ENCODE measurements at regions not wholly inside any gene's neighbourhood (a gene's known extent, or its start where the extent isn't known, plus 50 kb on each side); places are given as distances from the start of the nearest gene placed in this dataset.

DNA sequence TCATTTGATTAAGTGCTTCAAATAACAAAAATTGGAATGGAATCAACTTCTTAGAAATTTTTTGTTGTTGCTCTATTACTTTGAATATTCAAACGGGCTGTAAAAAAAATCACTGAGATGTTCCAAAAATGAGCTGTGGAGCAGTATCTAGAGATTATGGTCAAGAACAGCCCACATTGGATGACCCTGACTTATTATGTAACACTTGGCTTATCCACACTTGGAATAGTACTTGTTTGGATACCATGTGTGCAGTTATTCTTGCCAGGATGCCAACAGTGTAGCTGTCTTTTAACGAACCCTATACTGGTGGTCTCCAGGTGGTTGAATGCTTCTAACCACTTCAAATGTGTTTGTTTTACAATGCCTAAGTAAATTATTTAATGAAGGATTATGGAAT is 64.9 kb upstream of the CAMK2D start:
- FAIRE-seq: no peak
- Histone ChIP-seq H3K36me3 (ENCODE audit: control insufficient read depth in 2 of 2, extremely low read depth in 1 of 2, insufficient read depth in 2 of 2, low read length in 2 of 2) (no peaks in the 10 kb centered on the region), H3K9me1 (ENCODE audit: control insufficient read depth, extremely low read depth, insufficient read depth, low read length) (peaks cover 2% of the 10 kb centered on the region), H3K27ac (ENCODE audit: control insufficient read depth, insufficient read depth, low read length) (no peak overlapping the region), H3K4me1 (ENCODE audit: control insufficient read depth, extremely low read depth, insufficient read depth, low read length) (peaks cover 10% of the 10 kb centered on the region), H3K9ac (ENCODE audit: control insufficient read depth, extremely low read depth, insufficient read depth, low read length) (no peak overlapping the region), H3K9me3 (ENCODE audit: control insufficient read depth, low read depth, low read length) (no peaks in the 10 kb centered on the region), H4K20me1 (ENCODE audit: control insufficient read depth, extremely low read depth, insufficient read depth, low read length) (no peaks in the 10 kb centered on the region), H3K4me2 (ENCODE audit: control insufficient read depth, extremely low read depth, insufficient read depth, low read depth, low read length) (no peak overlapping the region), H3K79me2 (ENCODE audit: control insufficient read depth, insufficient read depth, low read length) (no peaks in the 10 kb centered on the region), H2AFZ (ENCODE audit: control insufficient read depth, low read length) (no peak overlapping the region), H3K27me3 (ENCODE audit: control insufficient read depth, extremely low read depth, insufficient read depth, low read length) (no peaks in the 10 kb centered on the region), H3K4me3 (ENCODE audit: control insufficient read depth in 2 of 3, extremely low read depth in 1 of 3, insufficient read depth in 2 of 3, low read depth in 1 of 3, low read length in 3 of 3) (no peak overlapping the region)
- dilution Hi-C loops (cut with MboI; ENCODE audit: extremely low pct_ligation_motif_present, low sequenced_read_pairs): no loop called here
- DNase-seq (ENCODE audit: low read depth, low spot score): no peak
- TF ChIP-seq CTCF (optimal IDR thresholded peaks at IDR 0.05 in 1 of 3, IDR thresholded peaks at IDR 0.05 in 1 of 3, conservative IDR thresholded peaks at IDR 0.05 in 1 of 3; ENCODE audit: extremely low read depth in 1 of 3, insufficient read depth in 2 of 3, low read length in 3 of 3): no peak
- TF ChIP-seq EZH2 (IDR thresholded peaks at IDR 0.05; ENCODE audit: low read length): no peak

DNA sequence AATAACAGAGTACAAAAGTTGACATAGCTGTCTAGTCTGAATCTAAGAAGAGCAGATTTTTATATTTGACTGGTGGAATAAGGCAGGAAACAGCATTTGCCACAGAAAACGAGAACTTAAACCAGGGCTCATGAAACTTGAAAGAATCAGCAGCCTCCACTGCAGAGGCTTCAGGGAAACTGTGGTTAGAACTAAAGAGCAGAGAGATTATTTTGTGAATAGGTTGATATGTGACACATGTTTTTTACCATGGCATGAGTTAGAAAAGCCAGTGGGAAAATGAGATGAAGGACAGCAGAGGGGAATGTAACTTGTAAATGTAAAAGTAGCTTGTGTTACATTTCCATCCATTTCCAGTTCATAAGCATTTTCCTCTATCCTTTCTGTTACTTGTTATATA is 63.7 kb upstream of the CAMK2D start:
- dilution Hi-C loops (cut with MboI; ENCODE audit: extremely low pct_ligation_motif_present, low sequenced_read_pairs): no loop called here
- FAIRE-seq (no peak), DNase-seq (ENCODE audit: low read depth, low spot score) (no peak)
- TF ChIP-seq CTCF (optimal IDR thresholded peaks at IDR 0.05 in 1 of 3, IDR thresholded peaks at IDR 0.05 in 1 of 3, conservative IDR thresholded peaks at IDR 0.05 in 1 of 3; ENCODE audit: extremely low read depth in 1 of 3, insufficient read depth in 2 of 3, low read length in 3 of 3) (no peak), EZH2 (IDR thresholded peaks at IDR 0.05; ENCODE audit: low read length) (no peak)
- Histone ChIP-seq H3K4me2 (ENCODE audit: control insufficient read depth, extremely low read depth, insufficient read depth, low read depth, low read length) (no peak overlapping the region), H3K36me3 (ENCODE audit: control insufficient read depth in 2 of 2, extremely low read depth in 1 of 2, insufficient read depth in 2 of 2, low read length in 2 of 2) (no peaks in the 10 kb centered on the region), H3K27me3 (ENCODE audit: control insufficient read depth, extremely low read depth, insufficient read depth, low read length) (no peaks in the 10 kb centered on the region), H2AFZ (ENCODE audit: control insufficient read depth, low read length) (no peak overlapping the region), H3K4me1 (ENCODE audit: control insufficient read depth, extremely low read depth, insufficient read depth, low read length) (peaks cover 10% of the 10 kb centered on the region), H3K4me3 (ENCODE audit: control insufficient read depth in 2 of 3, extremely low read depth in 1 of 3, insufficient read depth in 2 of 3, low read depth in 1 of 3, low read length in 3 of 3) (no peak overlapping the region), H3K9me1 (ENCODE audit: control insufficient read depth, extremely low read depth, insufficient read depth, low read length) (peaks cover 2% of the 10 kb centered on the region), H3K27ac (ENCODE audit: control insufficient read depth, insufficient read depth, low read length) (no peak overlapping the region), H3K9me3 (ENCODE audit: control insufficient read depth, low read depth, low read length) (no peaks in the 10 kb centered on the region), H3K9ac (ENCODE audit: control insufficient read depth, extremely low read depth, insufficient read depth, low read length) (no peak overlapping the region), H4K20me1 (ENCODE audit: control insufficient read depth, extremely low read depth, insufficient read depth, low read length) (no peaks in the 10 kb centered on the region), H3K79me2 (ENCODE audit: control insufficient read depth, insufficient read depth, low read length) (no peaks in the 10 kb centered on the region)

All from keratinocyte (primary cell).